ENCODE measurements at regions not wholly inside any gene's neighbourhood (a gene's known extent, or its start where the extent isn't known, plus 50 kb on each side); places are given as distances from the start of the nearest gene placed in this dataset.

GRCh38 chr9:87447547-87448432 is 49.9 kb upstream of the DAPK1 start:
- no peaks in the 10 kb centered on the region for H3K27me3 ChIP-seq (ENCODE audit: control insufficient read depth, low read length)
- no peaks in the 10 kb centered on the region for H3K9me3 ChIP-seq (ENCODE audit: control insufficient read depth, insufficient read depth, low read length)
- no peak overlapping the region for H3K27ac ChIP-seq (ENCODE audit: low read depth, low read length)
- H4K20me1 ChIP-seq (ENCODE audit: control insufficient read depth, insufficient read depth, low read depth, low read length) = no peaks in the 10 kb centered on the region
- H3F3A ChIP-seq (ENCODE audit: control insufficient read depth, insufficient read depth) = no peaks in the 10 kb centered on the region
- H3K4me3 ChIP-seq (ENCODE audit: low read length) = no peak overlapping the region
- TF ChIP-seq CTCF (IDR thresholded peaks at IDR 0.05; ENCODE audit: low read depth, low read length, poor library complexity, severe bottlenecking) (no peak), EZH2phosphoT487 (IDR thresholded peaks at IDR 0.05; ENCODE audit: borderline replicate concordance, low read length) (no peak)
- H3K4me1 ChIP-seq (ENCODE audit: control insufficient read depth, low read length) = no peaks in the 10 kb centered on the region
- no peaks in the 10 kb centered on the region for H3K36me3 ChIP-seq (ENCODE audit: control insufficient read depth, low read length)
- H3K79me2 ChIP-seq (ENCODE audit: control insufficient read depth, low read length) = no peaks in the 10 kb centered on the region
- no peaks in the 10 kb centered on the region for H3K9me2 ChIP-seq (replicated peaks; ENCODE audit: control insufficient read depth, low read length)
- no peak overlapping the region for H3K4me2 ChIP-seq (ENCODE audit: low read length)

Measured in DOHH2 (cell line).